ENCODE measurements at regions not wholly inside any gene's neighbourhood (a gene's known extent, or its start where the extent isn't known, plus 50 kb on each side); places are given as distances from the start of the nearest gene placed in this dataset.

DNA sequence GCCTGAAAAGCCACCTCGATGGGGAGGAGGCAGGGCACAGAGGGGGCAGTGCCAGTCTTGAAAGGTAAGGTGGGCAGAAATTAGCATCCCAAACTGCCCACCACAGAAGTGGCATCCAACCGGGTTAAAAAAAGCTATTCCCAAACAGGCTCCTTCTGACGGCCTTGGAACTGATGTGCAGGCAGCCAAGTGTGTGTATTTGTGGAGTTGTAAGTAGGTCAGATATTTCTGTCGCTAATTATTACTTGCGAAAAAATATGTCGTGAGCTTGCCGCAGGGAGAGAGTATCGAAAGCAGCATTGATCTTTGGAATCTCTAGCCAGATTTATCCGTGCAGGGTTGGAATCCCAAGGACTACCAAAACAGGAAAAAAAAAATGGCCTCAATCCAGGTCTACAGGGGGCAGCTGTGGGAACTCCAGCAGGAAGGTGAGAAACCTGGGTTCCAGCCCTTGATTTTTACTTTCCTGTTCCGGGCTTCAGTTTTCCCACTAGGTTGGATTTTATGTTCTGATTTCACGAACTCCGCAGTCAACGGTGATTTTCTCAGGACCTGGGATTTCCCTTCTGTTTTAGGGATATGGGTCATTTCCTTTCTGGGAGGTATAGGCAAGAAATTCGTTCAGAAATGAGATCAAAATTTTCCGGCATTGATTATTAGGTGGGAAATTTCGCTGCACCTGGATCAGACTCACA is 200.8 kb downstream of the RGS3 start:
- no peaks in the 10 kb centered on the region for H3K36me3 ChIP-seq (ENCODE audit: insufficient read depth, low read length)
- no peaks in the 10 kb centered on the region for H3K9me2 ChIP-seq (ENCODE audit: insufficient read depth, low read length)
- H3K9ac ChIP-seq (ENCODE audit: low read length) = no peak overlapping the region
- H3K9me3 ChIP-seq (ENCODE audit: low read length) = no peaks in the 10 kb centered on the region
- no peak overlapping the region for H2AFZ ChIP-seq (ENCODE audit: low read depth, low read length)
- H3K4me3 ChIP-seq (ENCODE audit: low read length) = no peak overlapping the region
- H3F3A ChIP-seq (ENCODE audit: insufficient read depth, low read length, poor library complexity, severe bottlenecking) = no peaks in the 10 kb centered on the region
- no peaks in the 10 kb centered on the region for H3K27me3 ChIP-seq (ENCODE audit: insufficient read depth, low read depth, low read length)
- H4K20me1 ChIP-seq (ENCODE audit: insufficient read depth) = no peaks in the 10 kb centered on the region
- TF ChIP-seq SMC3 (conservative IDR thresholded peaks at IDR 0.05; ENCODE audit: poor library complexity) = no peak
- TF ChIP-seq, protein P1, sequence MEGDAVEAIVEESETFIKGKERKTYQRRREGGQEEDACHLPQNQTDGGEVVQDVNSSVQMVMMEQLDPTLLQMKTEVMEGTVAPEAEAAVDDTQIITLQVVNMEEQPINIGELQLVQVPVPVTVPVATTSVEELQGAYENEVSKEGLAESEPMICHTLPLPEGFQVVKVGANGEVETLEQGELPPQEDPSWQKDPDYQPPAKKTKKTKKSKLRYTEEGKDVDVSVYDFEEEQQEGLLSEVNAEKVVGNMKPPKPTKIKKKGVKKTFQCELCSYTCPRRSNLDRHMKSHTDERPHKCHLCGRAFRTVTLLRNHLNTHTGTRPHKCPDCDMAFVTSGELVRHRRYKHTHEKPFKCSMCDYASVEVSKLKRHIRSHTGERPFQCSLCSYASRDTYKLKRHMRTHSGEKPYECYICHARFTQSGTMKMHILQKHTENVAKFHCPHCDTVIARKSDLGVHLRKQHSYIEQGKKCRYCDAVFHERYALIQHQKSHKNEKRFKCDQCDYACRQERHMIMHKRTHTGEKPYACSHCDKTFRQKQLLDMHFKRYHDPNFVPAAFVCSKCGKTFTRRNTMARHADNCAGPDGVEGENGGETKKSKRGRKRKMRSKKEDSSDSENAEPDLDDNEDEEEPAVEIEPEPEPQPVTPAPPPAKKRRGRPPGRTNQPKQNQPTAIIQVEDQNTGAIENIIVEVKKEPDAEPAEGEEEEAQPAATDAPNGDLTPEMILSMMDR (IDR thresholded peaks at IDR 0.05; ENCODE audit: poor library complexity, severe bottlenecking) = no peak
- no peak for TF ChIP-seq TAF1 (IDR thresholded peaks at IDR 0.05; ENCODE audit: low read depth)
- TF ChIP-seq RAD21 (conservative IDR thresholded peaks at IDR 0.05) = no peak
- TF ChIP-seq, protein P2, sequence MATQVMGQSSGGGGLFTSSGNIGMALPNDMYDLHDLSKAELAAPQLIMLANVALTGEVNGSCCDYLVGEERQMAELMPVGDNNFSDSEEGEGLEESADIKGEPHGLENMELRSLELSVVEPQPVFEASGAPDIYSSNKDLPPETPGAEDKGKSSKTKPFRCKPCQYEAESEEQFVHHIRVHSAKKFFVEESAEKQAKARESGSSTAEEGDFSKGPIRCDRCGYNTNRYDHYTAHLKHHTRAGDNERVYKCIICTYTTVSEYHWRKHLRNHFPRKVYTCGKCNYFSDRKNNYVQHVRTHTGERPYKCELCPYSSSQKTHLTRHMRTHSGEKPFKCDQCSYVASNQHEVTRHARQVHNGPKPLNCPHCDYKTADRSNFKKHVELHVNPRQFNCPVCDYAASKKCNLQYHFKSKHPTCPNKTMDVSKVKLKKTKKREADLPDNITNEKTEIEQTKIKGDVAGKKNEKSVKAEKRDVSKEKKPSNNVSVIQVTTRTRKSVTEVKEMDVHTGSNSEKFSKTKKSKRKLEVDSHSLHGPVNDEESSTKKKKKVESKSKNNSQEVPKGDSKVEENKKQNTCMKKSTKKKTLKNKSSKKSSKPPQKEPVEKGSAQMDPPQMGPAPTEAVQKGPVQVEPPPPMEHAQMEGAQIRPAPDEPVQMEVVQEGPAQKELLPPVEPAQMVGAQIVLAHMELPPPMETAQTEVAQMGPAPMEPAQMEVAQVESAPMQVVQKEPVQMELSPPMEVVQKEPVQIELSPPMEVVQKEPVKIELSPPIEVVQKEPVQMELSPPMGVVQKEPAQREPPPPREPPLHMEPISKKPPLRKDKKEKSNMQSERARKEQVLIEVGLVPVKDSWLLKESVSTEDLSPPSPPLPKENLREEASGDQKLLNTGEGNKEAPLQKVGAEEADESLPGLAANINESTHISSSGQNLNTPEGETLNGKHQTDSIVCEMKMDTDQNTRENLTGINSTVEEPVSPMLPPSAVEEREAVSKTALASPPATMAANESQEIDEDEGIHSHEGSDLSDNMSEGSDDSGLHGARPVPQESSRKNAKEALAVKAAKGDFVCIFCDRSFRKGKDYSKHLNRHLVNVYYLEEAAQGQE (IDR thresholded peaks at IDR 0.05; ENCODE audit: borderline replicate concordance) = no peak
- TF ChIP-seq POLR2AphosphoS5 (IDR thresholded peaks at IDR 0.05) = no peak
- no peak for TF ChIP-seq MXI1 (conservative IDR thresholded peaks at IDR 0.05; ENCODE audit: poor library complexity, severe bottlenecking)
- TF ChIP-seq EZH2 (IDR thresholded peaks at IDR 0.05; ENCODE audit: borderline replicate concordance, insufficient read depth, low read length, poor library complexity, severe bottlenecking) = no peak
- no peak for TF ChIP-seq EP300 (conservative IDR thresholded peaks at IDR 0.05; ENCODE audit: poor library complexity, severe bottlenecking)
- H3K79me2 ChIP-seq (replicated peaks; ENCODE audit: insufficient read depth, low read length) = no peaks in the 10 kb centered on the region
- H3K4me2 ChIP-seq (ENCODE audit: low read length) = no peak overlapping the region
- no peak overlapping the region for H3K27ac ChIP-seq (ENCODE audit: low read length)

DNA sequence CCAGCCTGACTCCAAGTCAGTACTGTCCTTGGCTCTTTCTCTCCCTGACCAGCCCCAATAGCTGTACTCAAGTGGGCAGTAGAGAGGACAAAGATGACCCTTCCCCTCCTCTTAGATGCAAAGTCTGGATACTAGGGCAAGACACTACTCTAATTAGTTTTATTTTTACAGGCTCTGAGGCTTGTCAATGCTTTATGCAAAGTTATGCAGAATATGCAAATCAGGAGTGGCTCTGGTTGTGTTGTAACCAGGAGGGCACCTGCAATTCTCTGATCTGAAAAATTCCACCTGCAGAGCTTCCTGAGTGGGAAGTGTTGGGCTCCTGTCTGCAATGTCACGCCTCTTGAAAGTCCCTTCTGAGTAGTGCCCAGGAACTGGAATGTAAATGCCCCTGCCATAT is 201.5 kb downstream of the RGS3 start:
- no peak overlapping the region for H3K27ac ChIP-seq (ENCODE audit: low read length)
- no peaks in the 10 kb centered on the region for H4K20me1 ChIP-seq (ENCODE audit: insufficient read depth)
- H3K4me2 ChIP-seq (ENCODE audit: low read length) = no peak overlapping the region
- H3K27me3 ChIP-seq (ENCODE audit: insufficient read depth, low read depth, low read length) = no peaks in the 10 kb centered on the region
- H3K79me2 ChIP-seq (replicated peaks; ENCODE audit: insufficient read depth, low read length) = no peaks in the 10 kb centered on the region
- H3K9ac ChIP-seq (ENCODE audit: low read length) = no peak overlapping the region
- no peaks in the 10 kb centered on the region for H3F3A ChIP-seq (ENCODE audit: insufficient read depth, low read length, poor library complexity, severe bottlenecking)
- H3K4me3 ChIP-seq (ENCODE audit: low read length) = no peak overlapping the region
- no peaks in the 10 kb centered on the region for H3K9me3 ChIP-seq (ENCODE audit: low read length)
- no peaks in the 10 kb centered on the region for H3K9me2 ChIP-seq (ENCODE audit: insufficient read depth, low read length)
- H2AFZ ChIP-seq (ENCODE audit: low read depth, low read length) = no peak overlapping the region
- no peaks in the 10 kb centered on the region for H3K36me3 ChIP-seq (ENCODE audit: insufficient read depth, low read length)
- TF ChIP-seq EP300 (conservative IDR thresholded peaks at IDR 0.05; ENCODE audit: poor library complexity, severe bottlenecking) (no peak), MXI1 (conservative IDR thresholded peaks at IDR 0.05; ENCODE audit: poor library complexity, severe bottlenecking) (no peak), RAD21 (conservative IDR thresholded peaks at IDR 0.05) (no peak), POLR2AphosphoS5 (IDR thresholded peaks at IDR 0.05) (no peak)

Measured in neural cell (in vitro differentiated cells).